ENCODE measurements at regions not wholly inside any gene's neighbourhood (a gene's known extent, or its start where the extent isn't known, plus 50 kb on each side); places are given as distances from the start of the nearest gene placed in this dataset.

DNA sequence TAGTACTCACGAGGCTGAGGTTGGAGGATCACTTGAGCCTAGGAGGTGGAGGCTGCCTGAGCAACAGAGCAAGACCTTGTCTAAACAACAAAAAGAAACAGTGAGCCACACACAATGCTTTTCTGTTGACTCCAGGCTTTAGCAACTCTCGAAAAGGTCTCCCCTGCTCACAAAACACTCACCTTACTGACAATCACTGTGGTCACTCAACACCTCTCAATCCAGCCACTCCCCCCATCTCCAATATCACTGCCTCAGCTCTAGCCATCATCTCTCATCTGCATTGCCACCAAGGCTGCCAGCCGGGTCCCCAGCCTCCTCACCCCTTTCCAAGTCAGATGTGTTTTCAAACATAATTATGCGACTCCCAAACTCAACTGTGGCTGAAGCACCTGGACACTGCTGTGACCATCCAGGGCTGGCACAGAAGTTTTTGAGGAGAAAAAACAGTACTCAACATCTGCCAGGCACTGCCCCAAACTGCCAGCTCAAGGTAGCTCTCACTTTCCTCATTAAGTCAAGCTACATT is 218.0 kb upstream of the ARID1B start:
- in situ Hi-C loops (cut with MboI; ENCODE audit: low sequenced_read_pairs) (loop anchor here (25.0 kb wide), 2 partner anchors 203 to 1222 kb away; no protein-coding TSS in a partner anchor), dilution Hi-C loops (cut with HindIII; ENCODE audit: low sequenced_read_pairs, unreplicated experiment) (no loop called here), intact Hi-C loops (cut with micrococcal nuclease) (no loop called here)
- Histone ChIP-seq H3K4ac (ENCODE audit: low read depth, low read length) (no peak overlapping the region), H3K27ac (ENCODE audit: insufficient read depth, low read length) (no peak overlapping the region), H3K14ac (replicated peaks; ENCODE audit: low read depth, low read length) (no peak overlapping the region), H2BK120ac (ENCODE audit: low read depth, low read length) (no peak overlapping the region), H3K9ac (ENCODE audit: low read depth, low read length) (no peak overlapping the region), H4K20me1 (ENCODE audit: insufficient read depth, low read length) (no peaks in the 10 kb centered on the region), H2BK15ac (ENCODE audit: low read depth, low read length) (no peak overlapping the region), H2AK5ac (ENCODE audit: low read depth, low read length) (no peak overlapping the region), H2BK5ac (ENCODE audit: low read depth, low read length, poor library complexity, severe bottlenecking) (no peak overlapping the region), H3K36me3 (ENCODE audit: control insufficient read depth, insufficient read depth, low read length) (no peaks in the 10 kb centered on the region), H3K9me3 (ENCODE audit: control insufficient read depth, insufficient read depth, low read length) (peaks cover 5% of the 10 kb centered on the region; the same call in 1 of the 2 replicates), H3K9me1 (ENCODE audit: insufficient read depth, low read length) (no peaks in the 10 kb centered on the region), H2AK9ac (replicated peaks; ENCODE audit: low read depth, low read length, poor library complexity) (no peak overlapping the region), H3K23ac (ENCODE audit: low read depth, low read length) (no peak overlapping the region), H3K79me1 (ENCODE audit: low read depth in 1 of 2, low read length in 2 of 2) (no peaks in the 10 kb centered on the region), H4K8ac (ENCODE audit: low read depth in 2 of 2, low read length in 2 of 2) (no peak overlapping the region), H3K4me2 (ENCODE audit: low read depth, low read length) (no peak overlapping the region), H4K5ac (ENCODE audit: low read depth, low read length) (no peak overlapping the region), H3K27me3 (ENCODE audit: control insufficient read depth, insufficient read depth, low read length) (peaks cover 6% of the 10 kb centered on the region), H3K4me1 (ENCODE audit: control insufficient read depth, insufficient read depth, low read length) (no peaks in the 10 kb centered on the region), H3K56ac (ENCODE audit: extremely low read depth, insufficient read depth, low read length) (no peak overlapping the region), H2AFZ (replicated peaks; ENCODE audit: low read length, poor library complexity) (no peak overlapping the region), H3K18ac (ENCODE audit: low read depth, low read length) (no peak overlapping the region), H4K91ac (ENCODE audit: insufficient read depth, low read depth, low read length) (no peak overlapping the region), H3K4me3 (ENCODE audit: insufficient read depth, low read depth, low read length) (no peak overlapping the region), H2BK20ac (ENCODE audit: low read depth, low read length) (no peak overlapping the region)
- ATAC-seq (ENCODE audit: low read depth) (no peak), DNase-seq (no peak)
- BruUV-seq (replicated peaks): no TSS peak
- 67% methylated on average over 2 of the region's 4 CpGs; no CpG with 5 or more reads in 1 of the 2 experiments for WGBS, 2 experiments (ENCODE audit: extremely low coverage in 2 of 2, insufficient read length in 1 of 2)
- CTCF ChIA-PET: no interaction called here
- no peak for TF ChIP-seq MAZ (IDR thresholded peaks at IDR 0.05; ENCODE audit: borderline replicate concordance, low read depth, low read length)
- TF ChIP-seq FOS (IDR thresholded peaks at IDR 0.05; ENCODE audit: low read depth, low read length): no peak
- TF ChIP-seq, protein P1, sequence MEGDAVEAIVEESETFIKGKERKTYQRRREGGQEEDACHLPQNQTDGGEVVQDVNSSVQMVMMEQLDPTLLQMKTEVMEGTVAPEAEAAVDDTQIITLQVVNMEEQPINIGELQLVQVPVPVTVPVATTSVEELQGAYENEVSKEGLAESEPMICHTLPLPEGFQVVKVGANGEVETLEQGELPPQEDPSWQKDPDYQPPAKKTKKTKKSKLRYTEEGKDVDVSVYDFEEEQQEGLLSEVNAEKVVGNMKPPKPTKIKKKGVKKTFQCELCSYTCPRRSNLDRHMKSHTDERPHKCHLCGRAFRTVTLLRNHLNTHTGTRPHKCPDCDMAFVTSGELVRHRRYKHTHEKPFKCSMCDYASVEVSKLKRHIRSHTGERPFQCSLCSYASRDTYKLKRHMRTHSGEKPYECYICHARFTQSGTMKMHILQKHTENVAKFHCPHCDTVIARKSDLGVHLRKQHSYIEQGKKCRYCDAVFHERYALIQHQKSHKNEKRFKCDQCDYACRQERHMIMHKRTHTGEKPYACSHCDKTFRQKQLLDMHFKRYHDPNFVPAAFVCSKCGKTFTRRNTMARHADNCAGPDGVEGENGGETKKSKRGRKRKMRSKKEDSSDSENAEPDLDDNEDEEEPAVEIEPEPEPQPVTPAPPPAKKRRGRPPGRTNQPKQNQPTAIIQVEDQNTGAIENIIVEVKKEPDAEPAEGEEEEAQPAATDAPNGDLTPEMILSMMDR (conservative IDR thresholded peaks at IDR 0.05; ENCODE audit: low read depth, low read length): no peak
- TF ChIP-seq MAFK (IDR thresholded peaks at IDR 0.05; ENCODE audit: low read depth, low read length): no peak
- TF ChIP-seq, protein P2, sequence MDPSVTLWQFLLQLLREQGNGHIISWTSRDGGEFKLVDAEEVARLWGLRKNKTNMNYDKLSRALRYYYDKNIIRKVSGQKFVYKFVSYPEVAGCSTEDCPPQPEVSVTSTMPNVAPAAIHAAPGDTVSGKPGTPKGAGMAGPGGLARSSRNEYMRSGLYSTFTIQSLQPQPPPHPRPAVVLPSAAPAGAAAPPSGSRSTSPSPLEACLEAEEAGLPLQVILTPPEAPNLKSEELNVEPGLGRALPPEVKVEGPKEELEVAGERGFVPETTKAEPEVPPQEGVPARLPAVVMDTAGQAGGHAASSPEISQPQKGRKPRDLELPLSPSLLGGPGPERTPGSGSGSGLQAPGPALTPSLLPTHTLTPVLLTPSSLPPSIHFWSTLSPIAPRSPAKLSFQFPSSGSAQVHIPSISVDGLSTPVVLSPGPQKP (IDR thresholded peaks at IDR 0.05; ENCODE audit: borderline replicate concordance, low read depth, low read length): no peak
- no peak for TF ChIP-seq CHD1 (IDR thresholded peaks at IDR 0.05; ENCODE audit: low read depth, low read length)
- no peak for TF ChIP-seq SMC3 (IDR thresholded peaks at IDR 0.05; ENCODE audit: low read depth, low read length)
- POLR2A ChIA-PET (ENCODE audit: unreplicated experiment): no interaction called here
